PC-9 (cell line): ENCODE measurements at regions not wholly inside any gene's neighbourhood (a gene's known extent, or its start where the extent isn't known, plus 50 kb on each side); places are given as distances from the start of the nearest gene placed in this dataset.

Experiments used
- EZH2 ChIP-seq: fragments of 200-600 bp; sonication (generic); IDR thresholded peaks from 2 replicates; pipeline ENCODE4 v1.8.0; 2017; ENCODE audit warnings: antibody characterized with exemption, low read depth
- TF ChIP-seq, protein P1 (sequence below): fragments of 200-600 bp; sonication (generic); conservative IDR thresholded peaks from 2 replicates; pipeline ENCODE4 v1.6.1; 2017; ENCODE audit warnings: mixed run types, antibody characterized with exemption, mild to moderate bottlenecking, moderate library complexity

DNA sequence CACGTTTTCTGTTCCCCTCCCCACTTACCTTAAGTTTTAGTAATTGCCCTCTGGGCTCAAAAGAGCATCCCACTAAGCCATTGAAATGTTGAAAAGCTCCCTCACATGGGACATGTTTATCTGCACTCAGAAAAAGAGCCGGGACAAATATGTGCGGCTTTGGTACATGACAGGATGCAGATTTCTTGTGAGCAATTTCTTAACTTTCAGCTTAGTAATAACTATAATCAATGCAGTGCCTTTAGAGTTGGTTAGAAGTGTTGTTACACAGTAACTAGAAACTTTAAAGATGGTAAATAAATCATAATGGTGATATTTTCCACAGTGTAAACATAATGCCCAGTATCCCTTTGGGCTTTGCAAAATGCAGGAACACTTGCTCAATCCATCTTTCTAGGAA is 89.2 kb downstream of the ZNF365 start:
- TF ChIP-seq, protein P1, sequence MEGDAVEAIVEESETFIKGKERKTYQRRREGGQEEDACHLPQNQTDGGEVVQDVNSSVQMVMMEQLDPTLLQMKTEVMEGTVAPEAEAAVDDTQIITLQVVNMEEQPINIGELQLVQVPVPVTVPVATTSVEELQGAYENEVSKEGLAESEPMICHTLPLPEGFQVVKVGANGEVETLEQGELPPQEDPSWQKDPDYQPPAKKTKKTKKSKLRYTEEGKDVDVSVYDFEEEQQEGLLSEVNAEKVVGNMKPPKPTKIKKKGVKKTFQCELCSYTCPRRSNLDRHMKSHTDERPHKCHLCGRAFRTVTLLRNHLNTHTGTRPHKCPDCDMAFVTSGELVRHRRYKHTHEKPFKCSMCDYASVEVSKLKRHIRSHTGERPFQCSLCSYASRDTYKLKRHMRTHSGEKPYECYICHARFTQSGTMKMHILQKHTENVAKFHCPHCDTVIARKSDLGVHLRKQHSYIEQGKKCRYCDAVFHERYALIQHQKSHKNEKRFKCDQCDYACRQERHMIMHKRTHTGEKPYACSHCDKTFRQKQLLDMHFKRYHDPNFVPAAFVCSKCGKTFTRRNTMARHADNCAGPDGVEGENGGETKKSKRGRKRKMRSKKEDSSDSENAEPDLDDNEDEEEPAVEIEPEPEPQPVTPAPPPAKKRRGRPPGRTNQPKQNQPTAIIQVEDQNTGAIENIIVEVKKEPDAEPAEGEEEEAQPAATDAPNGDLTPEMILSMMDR, result no peak
- TF ChIP-seq EZH2, result no peak
